CD14-positive monocyte (primary cell): ENCODE measurements at regions not wholly inside any gene's neighbourhood (a gene's known extent, or its start where the extent isn't known, plus 50 kb on each side); places are given as distances from the start of the nearest gene placed in this dataset.

Source experiments
- DNase-seq, 3 donors: peaks; one replicate each; pipeline ENCODE4 v3.0.0-alpha.2; 2011 to 2022
- H2AFZ ChIP-seq: 2 replicates; pipeline ENCODE4 v1.6.0; 2012; ENCODE audit warnings: mild to moderate bottlenecking, low read depth, low read length, inconsistent platforms; ENCODE audit not compliant: insufficient read depth, poor library complexity, severe bottlenecking
- H3K27ac ChIP-seq, 2 donors: 1 replicate in 1 of 2; 2 replicates in 1 of 2; pipeline ENCODE4 v1.5.1; 2012 to 2013; ENCODE audit warnings: low read length in 2 of 2, control low read depth in 1 of 2, inconsistent platforms in 1 of 2, low read depth in 1 of 2, mild to moderate bottlenecking in 1 of 2
- H3K27me3 ChIP-seq, 2 donors: one replicate each; pipeline versions ENCODE4 v1.6.0 to v1.6.1; 2011 to 2013; ENCODE audit warnings: low read length in 2 of 2; ENCODE audit not compliant: control insufficient read depth in 2 of 2, insufficient read depth in 2 of 2
- H3K36me3 ChIP-seq, 2 donors: replicated peaks in 1 of 2; 1 replicate in 1 of 2; 2 replicates in 1 of 2; pipeline versions ENCODE4 v1.5.1 to v1.6.1; 2012 to 2013; ENCODE audit warnings: low read length in 2 of 2, control low read depth in 1 of 2, inconsistent platforms in 1 of 2, mild to moderate bottlenecking in 1 of 2; ENCODE audit not compliant: insufficient read depth in 2 of 2, control insufficient read depth in 1 of 2
- H3K4me1 ChIP-seq, 2 donors: 1 replicate in 1 of 2; 2 replicates in 1 of 2; pipeline versions ENCODE4 v1.5.1 to v1.6.1; 2012 to 2013; ENCODE audit warnings: low read length in 2 of 2, control low read depth in 1 of 2, inconsistent platforms in 1 of 2, mild to moderate bottlenecking in 1 of 2, moderate library complexity in 1 of 2; ENCODE audit not compliant: insufficient read depth in 2 of 2, control insufficient read depth in 1 of 2
- H3K4me2 ChIP-seq: replicated peaks from 2 replicates; pipeline ENCODE3; 2012; ENCODE audit warnings: low read length, moderate library complexity, mild to moderate bottlenecking; ENCODE audit not compliant: poor library complexity, severe bottlenecking; ENCODE audit errors: extremely low read depth
- H3K4me3 ChIP-seq, 3 experiments: fragments of 200-600 bp in 1 of 3; sonication (generic) in 1 of 3; replicated peaks in 1 of 3; 1 replicate in 2 of 3; 2 replicates in 1 of 3; pipeline ENCODE4 v1.5.1; 2011 to 2013; ENCODE audit warnings: low read length in 3 of 3, mild to moderate bottlenecking in 3 of 3, control low read depth in 2 of 3, low read depth in 2 of 3, inconsistent platforms in 1 of 3, moderate library complexity in 1 of 3
- H3K79me2 ChIP-seq: 2 replicates; pipeline ENCODE4 v1.6.0; 2012; ENCODE audit warnings: mild to moderate bottlenecking, control low read depth, inconsistent platforms, low read length, moderate library complexity; ENCODE audit not compliant: insufficient read depth
- H3K9ac ChIP-seq: 2 replicates; pipeline ENCODE4 v1.6.0; 2017; ENCODE audit warnings: low read length, mild to moderate bottlenecking; ENCODE audit not compliant: insufficient read depth, poor library complexity, severe bottlenecking
- H3K9me3 ChIP-seq, 2 donors: replicated peaks in 1 of 2; 1 replicate in 1 of 2; 2 replicates in 1 of 2; pipeline versions ENCODE4 v1.5.1 to v1.6.1; 2012 to 2013; ENCODE audit warnings: low read length in 2 of 2, control low read depth in 1 of 2; ENCODE audit not compliant: control insufficient read depth in 1 of 2, insufficient read depth in 1 of 2
- H4K20me1 ChIP-seq: 2 replicates; pipeline ENCODE4 v1.6.0; 2012; ENCODE audit warnings: mild to moderate bottlenecking, low read length, control low read depth, moderate library complexity; ENCODE audit not compliant: insufficient read depth
- H3K27ac Mint-ChIP-seq, 7 donors: one replicate each; pipeline ENCODE4 v1.8.0; 2020; ENCODE audit warnings: mild to moderate bottlenecking in 7 of 7, mixed read lengths in 7 of 7, moderate library complexity in 6 of 7, inconsistent platforms in 2 of 7
- H3K27me3 Mint-ChIP-seq, 3 donors: one replicate each; pipeline ENCODE4 v1.8.0; 2021 to 2022; ENCODE audit warnings: low read depth in 3 of 3, mild to moderate bottlenecking in 3 of 3, mixed read lengths in 3 of 3, moderate library complexity in 3 of 3, inconsistent platforms in 1 of 3
- H3K36me3 Mint-ChIP-seq, 2 donors: one replicate each; pipeline ENCODE4 v1.8.0; 2020; ENCODE audit warnings: mixed read lengths in 2 of 2, inconsistent platforms in 1 of 2, mild to moderate bottlenecking in 1 of 2
- H3K4me1 Mint-ChIP-seq: one replicate; pipeline ENCODE4 v1.8.0; 2020; ENCODE audit warnings: mild to moderate bottlenecking, mixed read lengths
- H3K4me3 Mint-ChIP-seq, 2 donors: one replicate each; pipeline ENCODE4 v1.8.0; 2020; ENCODE audit warnings: mild to moderate bottlenecking in 2 of 2, mixed read lengths in 2 of 2, moderate library complexity in 1 of 2
- H3K9me3 Mint-ChIP-seq, 7 donors: one replicate each; pipeline ENCODE4 v1.8.0; 2020 to 2022; ENCODE audit warnings: mixed read lengths in 7 of 7, mild to moderate bottlenecking in 6 of 7, moderate library complexity in 6 of 7, inconsistent platforms in 2 of 7
- WGBS: methylation state at CpG from one replicate; pipeline ENCODE4 v1.1.5; 2013; ENCODE audit warnings: missing lambda C conversion rate; ENCODE audit not compliant: insufficient coverage; 5-methylcytosine and 5-hydroxymethylcytosine counted together
- intact Hi-C, 2 donors: fragments of 100-400 bp; cut with micrococcal nuclease; formaldehyde crosslinking; loops; one replicate each; pipeline versions ENCODE4 v1.15.0 to v1.15.1; 2023
- TF ChIP-seq, protein P1 (sequence below): fragments of 200-600 bp; IDR thresholded peaks from one replicate; pipeline ENCODE4 v1.8.0; 2022; ENCODE audit warnings: antibody characterized with exemption, mild to moderate bottlenecking

DNA sequence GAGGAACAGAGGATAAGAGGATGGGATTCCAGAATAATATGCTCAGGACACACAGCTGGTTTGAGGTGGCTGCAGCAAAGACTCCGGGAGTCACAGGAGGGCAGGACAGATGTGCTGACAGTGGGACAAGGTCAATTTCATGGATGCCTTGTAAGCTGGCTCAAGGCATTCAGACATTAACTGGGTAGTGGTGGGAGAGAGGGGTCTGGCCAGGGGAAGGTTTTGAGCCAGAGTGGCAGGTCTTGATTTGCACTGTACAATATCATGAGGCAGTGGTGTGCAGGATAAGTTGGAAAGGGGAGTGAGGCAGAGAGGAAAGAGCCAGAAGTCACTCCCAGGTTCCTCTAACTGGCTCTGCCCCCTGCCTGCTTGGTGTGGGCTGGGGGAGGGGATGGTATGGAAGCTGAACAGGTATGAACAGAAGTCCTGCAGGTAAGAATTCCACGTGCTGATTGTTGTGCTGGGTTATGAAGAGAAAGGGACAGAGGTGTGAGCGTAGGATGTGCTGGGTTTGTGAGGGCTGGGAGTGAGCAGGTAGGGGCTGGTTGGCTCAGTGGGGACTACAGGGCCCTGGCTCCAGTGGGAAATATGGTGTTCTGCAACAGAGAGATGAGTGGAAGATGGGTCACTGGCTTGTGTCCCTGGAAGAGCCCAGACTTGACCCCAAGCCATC lies 141.7 kb upstream of the COPS8 start:
- Histone ChIP-seq H3K9me3 (no peaks in the 10 kb centered on the region), H3K4me2 (no peak overlapping the region), H3K36me3 (no peaks in the 10 kb centered on the region), H3K4me1 (peaks cover 9 to 10% of the 10 kb centered on the region in 2 donors), H3K9ac (no peak overlapping the region), H3K4me3 (no peak overlapping the region), H3K79me2 (no peaks in the 10 kb centered on the region), H4K20me1 (no peaks in the 10 kb centered on the region), H3K27ac (no peak overlapping the region), H3K27me3 (no peaks in the 10 kb centered on the region), H2AFZ (no peak overlapping the region)
- Mint-ChIP-seq H3K4me3 (no peak overlapping the region), H3K9me3 (peaks cover 0 to 5% (median 0%) of the 10 kb centered on the region in 7 donors), H3K27ac (no peak overlapping the region), H3K4me1 (peaks cover 11% of the 10 kb centered on the region), H3K36me3 (no peaks in the 10 kb centered on the region), H3K27me3 (peaks cover 6 to 15% (median 10%) of the 10 kb centered on the region in 3 donors)
- intact Hi-C loops: no loop called here
- 93% methylated on average over 3 of the region's 3 CpGs for WGBS
- TF ChIP-seq, protein P1, sequence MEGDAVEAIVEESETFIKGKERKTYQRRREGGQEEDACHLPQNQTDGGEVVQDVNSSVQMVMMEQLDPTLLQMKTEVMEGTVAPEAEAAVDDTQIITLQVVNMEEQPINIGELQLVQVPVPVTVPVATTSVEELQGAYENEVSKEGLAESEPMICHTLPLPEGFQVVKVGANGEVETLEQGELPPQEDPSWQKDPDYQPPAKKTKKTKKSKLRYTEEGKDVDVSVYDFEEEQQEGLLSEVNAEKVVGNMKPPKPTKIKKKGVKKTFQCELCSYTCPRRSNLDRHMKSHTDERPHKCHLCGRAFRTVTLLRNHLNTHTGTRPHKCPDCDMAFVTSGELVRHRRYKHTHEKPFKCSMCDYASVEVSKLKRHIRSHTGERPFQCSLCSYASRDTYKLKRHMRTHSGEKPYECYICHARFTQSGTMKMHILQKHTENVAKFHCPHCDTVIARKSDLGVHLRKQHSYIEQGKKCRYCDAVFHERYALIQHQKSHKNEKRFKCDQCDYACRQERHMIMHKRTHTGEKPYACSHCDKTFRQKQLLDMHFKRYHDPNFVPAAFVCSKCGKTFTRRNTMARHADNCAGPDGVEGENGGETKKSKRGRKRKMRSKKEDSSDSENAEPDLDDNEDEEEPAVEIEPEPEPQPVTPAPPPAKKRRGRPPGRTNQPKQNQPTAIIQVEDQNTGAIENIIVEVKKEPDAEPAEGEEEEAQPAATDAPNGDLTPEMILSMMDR: no peak
- no peak for DNase-seq

DNA sequence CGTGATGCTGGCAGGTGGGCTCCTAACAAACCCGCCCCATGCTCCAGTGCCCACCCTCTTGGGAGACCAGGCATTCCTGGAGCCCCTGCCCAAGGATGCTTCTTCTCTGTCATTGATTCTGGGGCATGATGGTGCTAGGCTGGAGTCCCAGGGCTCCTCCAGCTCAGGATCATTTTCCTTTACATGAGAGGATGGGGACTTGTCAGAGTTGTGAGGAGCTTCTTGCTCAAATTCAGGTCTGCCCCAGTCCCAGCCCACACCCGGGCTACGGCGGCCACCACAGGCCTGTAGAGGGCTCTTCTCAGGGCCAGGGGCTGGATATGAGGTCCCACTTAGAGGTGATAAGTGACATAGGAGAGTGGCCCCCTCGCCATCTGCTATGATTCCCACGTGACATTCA lies 141.1 kb upstream of the COPS8 start:
- no peaks in the 10 kb centered on the region for H3K79me2 ChIP-seq
- no peaks in the 10 kb centered on the region for H3K9me3 ChIP-seq
- intact Hi-C loops: no loop called here
- Mint-ChIP-seq H3K9me3 (peaks cover 0 to 5% (median 0%) of the 10 kb centered on the region in 7 donors), H3K4me3 (no peak overlapping the region), H3K27me3 (peaks cover 6 to 17% (median 8%) of the 10 kb centered on the region in 3 donors), H3K27ac (no peak overlapping the region), H3K36me3 (no peaks in the 10 kb centered on the region), H3K4me1 (peaks cover 16% of the 10 kb centered on the region)
- no peak overlapping the region for H3K9ac ChIP-seq
- no peak overlapping the region for H3K4me2 ChIP-seq
- WGBS: 93% methylated on average over 2 of the region's 7 CpGs
- TF ChIP-seq, protein P1: no peak
- DNase-seq: no peak
- H3K27ac ChIP-seq: no peak overlapping the region
- no peaks in the 10 kb centered on the region for H4K20me1 ChIP-seq
- no peaks in the 10 kb centered on the region for H3K36me3 ChIP-seq
- H2AFZ ChIP-seq: no peak overlapping the region
- H3K4me3 ChIP-seq: no peak overlapping the region
- H3K27me3 ChIP-seq: no peaks in the 10 kb centered on the region
- H3K4me1 ChIP-seq: peaks cover 9 to 10% of the 10 kb centered on the region in 2 donors
